ENCODE measurements at regions not wholly inside any gene's neighbourhood (a gene's known extent, or its start where the extent isn't known, plus 50 kb on each side); places are given as distances from the start of the nearest gene placed in this dataset.

- Histone ChIP-seq H2AFZ (ENCODE audit: low read length) (no peak overlapping the region), H2AK5ac (ENCODE audit: low read depth, low read length) (no peak overlapping the region), H3K9me3 (ENCODE audit: insufficient read depth in 2 of 2, low read depth in 1 of 2, low read length in 1 of 2) (no peaks in the 10 kb centered on the region), H4K5ac (ENCODE audit: insufficient read length, low read depth, low read length) (no peak overlapping the region), H3K27ac (ENCODE audit: low read depth, low read length) (no peak overlapping the region), H3K23ac (ENCODE audit: insufficient read length) (no peak overlapping the region), H2BK5ac (ENCODE audit: low read depth, low read length) (no peak overlapping the region), H3K79me1 (ENCODE audit: low read depth, low read length) (no peaks in the 10 kb centered on the region), H3K4me3 (ENCODE audit: extremely low read depth in 1 of 4, insufficient read depth in 2 of 4, low read depth in 3 of 4, low read length in 4 of 4) (no peak overlapping the region), H3K9ac (replicated peaks in 1 of 4; ENCODE audit: extremely low read depth in 1 of 4, low read depth in 3 of 4, low read length in 3 of 4) (no peak overlapping the region), H3K14ac (ENCODE audit: insufficient read length) (no peak overlapping the region), H3K4me1 (replicated peaks in 1 of 4; ENCODE audit: control insufficient read depth in 3 of 4, insufficient read depth in 4 of 4, low read length in 3 of 4) (no peaks in the 10 kb centered on the region), H2BK12ac (ENCODE audit: low read depth, low read length) (no peak overlapping the region), H3K27me3 (replicated peaks in 1 of 4; ENCODE audit: control insufficient read depth in 3 of 4, extremely low read depth in 1 of 4, insufficient read depth in 3 of 4, low read length in 3 of 4) (no peaks in the 10 kb centered on the region), H2BK15ac (ENCODE audit: low read length) (no peak overlapping the region), H3K56ac (replicated peaks; ENCODE audit: insufficient read length, low read depth, low read length) (no peak overlapping the region), H3K4ac (replicated peaks; ENCODE audit: insufficient read length, low read depth, low read length) (no peak overlapping the region), H4K20me1 (replicated peaks in 1 of 2; ENCODE audit: control insufficient read depth in 1 of 2, insufficient read depth in 2 of 2, low read length in 2 of 2) (no peaks in the 10 kb centered on the region), H4K91ac (replicated peaks; ENCODE audit: insufficient read length, low read length) (no peak overlapping the region), H3K23me2 (ENCODE audit: low read depth, low read length) (no peaks in the 10 kb centered on the region), H4K8ac (ENCODE audit: extremely low read depth, insufficient read depth, low read length) (no peak overlapping the region), H2BK20ac (ENCODE audit: low read length) (no peak overlapping the region), H3K36me3 (ENCODE audit: control insufficient read depth in 2 of 4, insufficient read depth in 4 of 4, low read length in 3 of 4) (no peaks in the 10 kb centered on the region), H3K79me2 (ENCODE audit: control insufficient read depth in 1 of 2, insufficient read depth in 2 of 2, low read length in 2 of 2) (no peaks in the 10 kb centered on the region), H3K4me2 (ENCODE audit: insufficient read depth in 1 of 2, low read depth in 2 of 2, low read length in 2 of 2) (no peak overlapping the region), H3K18ac (ENCODE audit: extremely low read depth, low read length) (no peak overlapping the region), H2BK120ac (replicated peaks; ENCODE audit: low read depth, low read length) (no peak overlapping the region)
- no peak for FAIRE-seq
- ChIA-PET CTCF (ENCODE audit: partially characterized antibody) (interaction anchor here (0.6 kb wide), 1 partner anchor 10 kb away, joined by 3 read pairs; no protein-coding TSS in a partner anchor), POLR2A (ENCODE audit: partially characterized antibody) (no interaction called here)
- DNase-seq (ENCODE audit: low read depth in 1 of 2, low spot score in 2 of 2): no peak
- WGBS, 2 experiments (ENCODE audit: extremely low coverage in 1 of 2, insufficient coverage in 1 of 2, insufficient read length in 1 of 2, insufficient replicate concordance in 2 of 2, low coverage in 1 of 2, low lambda C conversion rate in 2 of 2, missing lambda C conversion rate in 1 of 2): 91% methylated on average over 3 of the region's 3 CpGs; no CpG with 5 or more reads in 1 of the 2 experiments
- TF ChIP-seq PHF8 (conservative IDR thresholded peaks at IDR 0.05; ENCODE audit: low read depth, low read length): no peak
- no peak for TF ChIP-seq MAFK (IDR thresholded peaks at IDR 0.05; ENCODE audit: low read depth, low read length)
- no peak for TF ChIP-seq CBX8 (IDR thresholded peaks at IDR 0.05; ENCODE audit: borderline replicate concordance, low read depth, low read length)
- no peak for TF ChIP-seq SIX5 (IDR thresholded peaks at IDR 0.05; ENCODE audit: low read depth, low read length)
- TF ChIP-seq EP300 (IDR thresholded peaks at IDR 0.05; ENCODE audit: borderline replicate concordance in 1 of 2, low read depth in 2 of 2, low read length in 2 of 2): no peak
- no peak for TF ChIP-seq CBX5 (IDR thresholded peaks at IDR 0.05; ENCODE audit: low read depth, low read length)
- no peak for TF ChIP-seq SIRT6 (IDR thresholded peaks at IDR 0.05; ENCODE audit: low read length)
Measured at GRCh38 chr1:222019029-222019428, 277.1 kb upstream of the DUSP10 start.

All from H1 (cell line).